ENCODE measurements at regions not wholly inside any gene's neighbourhood (a gene's known extent, or its start where the extent isn't known, plus 50 kb on each side); places are given as distances from the start of the nearest gene placed in this dataset.

DNA sequence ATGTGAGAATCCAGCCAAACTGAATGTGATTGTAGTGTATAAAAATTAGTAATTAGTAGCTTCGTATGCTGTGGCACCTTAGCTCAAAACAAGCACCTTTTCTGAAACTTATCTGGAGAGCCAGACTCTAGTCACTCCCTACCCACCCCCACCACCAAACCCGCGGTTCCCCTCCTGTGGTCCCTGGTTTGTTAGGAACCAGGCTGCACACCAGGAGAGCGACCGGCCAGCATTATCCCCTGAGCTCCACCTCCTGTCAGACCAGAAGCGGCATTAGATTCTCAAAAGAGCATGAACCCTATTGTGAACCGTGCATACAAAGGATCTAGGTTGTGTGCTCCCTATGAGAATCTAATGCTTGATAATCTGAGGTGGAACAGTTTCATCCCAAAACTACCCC lies 498.6 kb downstream of the CHSY3 start:
- TF ChIP-seq, protein P1, sequence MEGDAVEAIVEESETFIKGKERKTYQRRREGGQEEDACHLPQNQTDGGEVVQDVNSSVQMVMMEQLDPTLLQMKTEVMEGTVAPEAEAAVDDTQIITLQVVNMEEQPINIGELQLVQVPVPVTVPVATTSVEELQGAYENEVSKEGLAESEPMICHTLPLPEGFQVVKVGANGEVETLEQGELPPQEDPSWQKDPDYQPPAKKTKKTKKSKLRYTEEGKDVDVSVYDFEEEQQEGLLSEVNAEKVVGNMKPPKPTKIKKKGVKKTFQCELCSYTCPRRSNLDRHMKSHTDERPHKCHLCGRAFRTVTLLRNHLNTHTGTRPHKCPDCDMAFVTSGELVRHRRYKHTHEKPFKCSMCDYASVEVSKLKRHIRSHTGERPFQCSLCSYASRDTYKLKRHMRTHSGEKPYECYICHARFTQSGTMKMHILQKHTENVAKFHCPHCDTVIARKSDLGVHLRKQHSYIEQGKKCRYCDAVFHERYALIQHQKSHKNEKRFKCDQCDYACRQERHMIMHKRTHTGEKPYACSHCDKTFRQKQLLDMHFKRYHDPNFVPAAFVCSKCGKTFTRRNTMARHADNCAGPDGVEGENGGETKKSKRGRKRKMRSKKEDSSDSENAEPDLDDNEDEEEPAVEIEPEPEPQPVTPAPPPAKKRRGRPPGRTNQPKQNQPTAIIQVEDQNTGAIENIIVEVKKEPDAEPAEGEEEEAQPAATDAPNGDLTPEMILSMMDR (conservative IDR thresholded peaks at IDR 0.05), result no peak
- TF ChIP-seq ZFX (IDR thresholded peaks at IDR 0.05), result no peak
